Right cardiac atrium (tissue), 5 donors: ENCODE measurements at regions not wholly inside any gene's neighbourhood (a gene's known extent, or its start where the extent isn't known, plus 50 kb on each side); places are given as distances from the start of the nearest gene placed in this dataset.

Experiments
- ATAC-seq, 2 donors: fragments of 200-7000 bp; cut with Tn5 transposase; one replicate each; pipeline versions ENCODE4 v1.8.0 to v1.9.1; 2020; ENCODE audit warnings: moderate library complexity in 2 of 2, mild to moderate bottlenecking in 1 of 2
- DNase-seq, 3 donors: peaks; one replicate each; pipeline ENCODE4 v3.0.0-alpha.2; 2020
- H3K27ac ChIP-seq: one replicate; pipeline ENCODE4 v1.5.1; 2013; ENCODE audit warnings: mild to moderate bottlenecking, low read length, control low read depth, moderate library complexity
- H3K27me3 ChIP-seq: one replicate; pipeline ENCODE4 v1.6.1; 2013; ENCODE audit not compliant: control insufficient read depth, insufficient read depth
- H3K4me1 ChIP-seq: one replicate; pipeline ENCODE4 v1.6.1; 2013; ENCODE audit warnings: low read length; ENCODE audit not compliant: control insufficient read depth, insufficient read depth
- H3K4me3 ChIP-seq: one replicate; pipeline ENCODE4 v1.5.1; 2013; ENCODE audit warnings: low read length, control low read depth
- H3K9me3 ChIP-seq: one replicate; pipeline ENCODE4 v1.6.1; 2013; ENCODE audit warnings: low read length; ENCODE audit not compliant: control insufficient read depth
- WGBS: extraction: QIAGEN DNeasy Blood & Tissue Kit; methylation state at CpG from one replicate; pipeline ENCODE4 v1.1.7; 2013; 5-methylcytosine and 5-hydroxymethylcytosine counted together
- intact Hi-C, 4 donors: fragments of 100-400 bp; cut with DNase I; formaldehyde crosslinking; loops; one replicate each; pipeline versions ENCODE4 v1.11.0 to v1.14.0; 2022 to 2023
- donor health status: healthy with polysubstance abuse.
- donor health status: DM: no; HTN: yes; CAD: no.
- donor health status: DM: no; HTN: no; CAD: no.
- donor health status: DM: no; HTN: yes; CAD: no; lungs with severe emphysema.
- donor health status: DM: yes; HTN: yes; CAD: no.

- ATAC-seq (peak; percentile 78 to 88), DNase-seq (peak; percentile 55 to 69 (median 68))
- WGBS = 46% methylated on average over 12 of the region's 12 CpGs
- no peaks in the 10 kb centered on the region for H3K27me3 ChIP-seq
- peaks cover 2% of the 10 kb centered on the region for H3K4me1 ChIP-seq
- intact Hi-C loops = loop anchor here in 1 of 4 donors (10.0 kb wide), 1 partner anchor 528 kb away; no protein-coding TSS in a partner anchor
- H3K4me3 ChIP-seq = no peak overlapping the region
- H3K9me3 ChIP-seq = no peaks in the 10 kb centered on the region
- no peak overlapping the region for H3K27ac ChIP-seq
Measured at GRCh38 chr10:121076776-121077715, 225.9 kb downstream of the WDR11 start.

GRCh38 chr10:121078036-121078435 lies 226.9 kb downstream of the WDR11 start:
- 72% methylated on average over 8 of the region's 8 CpGs for WGBS
- no peak for ATAC-seq
- Histone ChIP-seq H3K27ac (no peak overlapping the region), H3K27me3 (no peaks in the 10 kb centered on the region), H3K4me3 (no peak overlapping the region), H3K4me1 (peaks cover 2% of the 10 kb centered on the region), H3K9me3 (no peaks in the 10 kb centered on the region)
- intact Hi-C loops = loop anchor here in 1 of 4 donors (10.0 kb wide), 1 partner anchor 527 kb away; no protein-coding TSS in a partner anchor
- DNase-seq = no peak

- Histone ChIP-seq H3K4me1 (peaks cover 2% of the 10 kb centered on the region), H3K4me3 (no peak overlapping the region), H3K27ac (no peak overlapping the region), H3K27me3 (no peaks in the 10 kb centered on the region), H3K9me3 (no peaks in the 10 kb centered on the region)
- WGBS = 75% methylated on average over 8 of the region's 8 CpGs
- DNase-seq = no peak
- no peak for ATAC-seq
- intact Hi-C loops = loop anchor here in 1 of 4 donors (10.0 kb wide), 1 partner anchor 526 kb away; no protein-coding TSS in a partner anchor
Measured at GRCh38 chr10:121078672-121079102, 227.5 kb downstream of the WDR11 start.

GRCh38 chr10:121079226-121079625 lies 228.1 kb downstream of the WDR11 start:
- Histone ChIP-seq H3K27ac (no peak overlapping the region), H3K9me3 (no peaks in the 10 kb centered on the region), H3K27me3 (no peaks in the 10 kb centered on the region), H3K4me3 (no peak overlapping the region), H3K4me1 (peaks cover 2% of the 10 kb centered on the region)
- WGBS = 86% methylated on average over 6 of the region's 6 CpGs
- no peak for ATAC-seq
- intact Hi-C loops = loop anchor here in 1 of 4 donors (10.0 kb wide), 1 partner anchor 526 kb away; no protein-coding TSS in a partner anchor
- no peak for DNase-seq

GRCh38 chr10:121080281-121080891 lies 229.2 kb downstream of the WDR11 start:
- no peak overlapping the region for H3K4me3 ChIP-seq
- ATAC-seq = peak; percentile 70 to 76
- H3K4me1 ChIP-seq = peaks cover 2% of the 10 kb centered on the region
- intact Hi-C loops = no loop called here
- 39% methylated on average over 7 of the region's 7 CpGs for WGBS
- no peaks in the 10 kb centered on the region for H3K27me3 ChIP-seq
- H3K9me3 ChIP-seq = no peaks in the 10 kb centered on the region
- DNase-seq = peak; percentile 47 to 75 (median 71)
- H3K27ac ChIP-seq = no peak overlapping the region

GRCh38 chr10:121081306-121081705 lies 230.1 kb downstream of the WDR11 start:
- Histone ChIP-seq H3K4me3 (no peak overlapping the region), H3K27ac (no peak overlapping the region), H3K9me3 (no peaks in the 10 kb centered on the region), H3K4me1 (peaks cover 2% of the 10 kb centered on the region), H3K27me3 (no peaks in the 10 kb centered on the region)
- no peak for ATAC-seq
- WGBS = 69% methylated on average over 3 of the region's 3 CpGs
- intact Hi-C loops = no loop called here
- no peak for DNase-seq

- intact Hi-C loops = no loop called here
- 62% methylated on average over 3 of the region's 3 CpGs for WGBS
- DNase-seq (no peak), ATAC-seq (no peak)
- Histone ChIP-seq H3K4me3 (no peak overlapping the region), H3K9me3 (no peaks in the 10 kb centered on the region), H3K27ac (no peak overlapping the region), H3K27me3 (no peaks in the 10 kb centered on the region), H3K4me1 (no peaks in the 10 kb centered on the region)
Measured at GRCh38 chr10:121082984-121083383, 231.8 kb downstream of the WDR11 start.

GRCh38 chr10:121084016-121084674 lies 233.0 kb downstream of the WDR11 start:
- DNase-seq (no peak), ATAC-seq (no peak)
- Histone ChIP-seq H3K27me3 (no peaks in the 10 kb centered on the region), H3K27ac (no peak overlapping the region), H3K4me3 (no peak overlapping the region), H3K4me1 (no peaks in the 10 kb centered on the region), H3K9me3 (no peaks in the 10 kb centered on the region)
- 64% methylated on average over 8 of the region's 8 CpGs for WGBS
- intact Hi-C loops = no loop called here

- no peaks in the 10 kb centered on the region for H3K27me3 ChIP-seq
- no peak overlapping the region for H3K4me3 ChIP-seq
Measured at GRCh38 chr10:121084675-121085070, 233.5 kb downstream of the WDR11 start.

GRCh38 chr10:121085367-121085766 lies 234.2 kb downstream of the WDR11 start:
- DNase-seq (no peak), ATAC-seq (no peak)
- Histone ChIP-seq H3K9me3 (no peaks in the 10 kb centered on the region), H3K4me1 (no peaks in the 10 kb centered on the region), H3K4me3 (no peak overlapping the region), H3K27ac (no peak overlapping the region), H3K27me3 (no peaks in the 10 kb centered on the region)
- WGBS = 75% methylated on average over 6 of the region's 6 CpGs
- intact Hi-C loops = no loop called here

More at GRCh38 chr10:121084675-121085070, 233.5 kb downstream of the WDR11 start:
- 78% methylated on average over 7 of the region's 7 CpGs for WGBS
- intact Hi-C loops = no loop called here
- H3K4me1 ChIP-seq = no peaks in the 10 kb centered on the region
- no peak for DNase-seq
- no peak for ATAC-seq
- H3K27ac ChIP-seq = no peak overlapping the region
- H3K9me3 ChIP-seq = no peaks in the 10 kb centered on the region

- 71% methylated on average over 9 of the region's 9 CpGs for WGBS
- intact Hi-C loops = no loop called here
- no peak overlapping the region for H3K27ac ChIP-seq
- no peak for DNase-seq
- no peaks in the 10 kb centered on the region for H3K27me3 ChIP-seq
- no peaks in the 10 kb centered on the region for H3K4me1 ChIP-seq
- no peak overlapping the region for H3K4me3 ChIP-seq
- no peaks in the 10 kb centered on the region for H3K9me3 ChIP-seq
- ATAC-seq = no peak
Measured at GRCh38 chr10:121087129-121087528, 236.0 kb downstream of the WDR11 start.
